GM08714 (cell line): ENCODE measurements at regions not wholly inside any gene's neighbourhood (a gene's known extent, or its start where the extent isn't known, plus 50 kb on each side); places are given as distances from the start of the nearest gene placed in this dataset.
"Not testable (repeated sequence)": the region's sequence is repeated elsewhere in the genome, so short reads cannot be mapped to it uniquely, and the experiment has no call there.

ENCODE experiments used
- H3K4me3 ChIP-seq: fragments of 200-500 bp; sonication (Bioruptor generic); 2 replicates; pipeline ENCODE4 v1.5.1; 2014; ENCODE audit warnings: mild to moderate bottlenecking, low read length, inconsistent platforms
- ZNF274 ChIP-seq: IDR thresholded peaks from 2 replicates; pipeline ENCODE4 v1.6.1; 2012; ENCODE audit warnings: mild to moderate bottlenecking, low read depth, low read length

DNA sequence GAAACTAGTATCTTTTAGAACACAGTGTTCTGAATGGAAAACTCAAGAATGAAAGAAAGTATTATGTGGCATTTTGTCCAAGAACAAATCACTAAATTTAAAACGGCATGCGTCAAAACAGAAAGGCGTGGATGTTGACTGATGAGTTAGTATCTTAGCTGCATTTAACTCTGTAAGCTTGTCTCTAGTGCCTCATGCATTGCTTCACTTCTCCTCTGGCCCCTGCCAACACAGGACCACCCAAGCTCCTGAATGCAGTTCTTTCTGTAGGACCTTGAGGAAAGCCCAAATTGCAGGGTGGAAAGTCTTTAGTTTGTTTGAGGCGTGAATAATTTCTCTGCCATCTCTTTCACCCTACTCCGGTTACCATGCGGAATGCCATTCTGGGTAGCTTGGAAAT lies 632.2 kb downstream of the COL12A1 start:
- no peak for TF ChIP-seq ZNF274
- no peak overlapping the region for H3K4me3 ChIP-seq

DNA sequence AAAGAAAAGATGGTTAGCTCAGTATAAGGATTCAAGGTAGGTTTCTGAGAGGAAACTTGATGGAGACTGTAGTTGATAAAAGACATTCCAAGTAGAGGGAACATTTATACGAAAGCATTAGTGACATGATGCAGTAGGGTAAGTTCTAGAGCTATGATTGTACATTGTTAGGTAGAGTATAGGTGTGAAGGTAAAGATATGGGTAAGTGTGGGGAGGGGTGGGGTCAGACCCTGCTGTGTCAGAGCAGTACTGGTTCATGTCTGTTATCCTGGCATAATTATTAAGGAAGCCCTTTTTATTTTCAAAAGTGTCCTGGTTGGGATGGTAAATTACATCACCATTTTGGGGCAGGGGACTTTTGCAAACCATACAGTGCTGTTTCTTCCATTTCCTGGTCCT lies 635.8 kb downstream of the COL12A1 start:
- no peak for TF ChIP-seq ZNF274
- H3K4me3 ChIP-seq, result no peak overlapping the region

DNA sequence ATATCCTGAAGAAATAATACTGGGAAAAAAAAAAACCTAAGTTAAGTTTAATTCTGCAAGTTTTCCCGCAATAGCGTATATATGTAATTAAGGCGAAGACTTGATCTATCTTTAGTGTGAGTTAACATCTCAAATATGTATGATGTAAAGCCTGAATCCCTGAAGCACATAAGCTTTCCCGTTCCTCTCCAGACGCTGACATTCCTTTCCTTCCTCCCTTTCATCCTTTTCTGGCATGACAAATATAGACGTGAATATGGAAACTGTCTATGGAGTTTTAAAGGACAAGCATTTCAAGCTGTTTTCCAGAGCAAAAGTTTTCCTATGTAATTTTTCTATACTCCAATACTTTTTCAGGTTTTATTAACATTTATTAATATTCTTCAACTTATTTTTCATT lies 637.0 kb downstream of the COL12A1 start:
- no peak overlapping the region for H3K4me3 ChIP-seq
- TF ChIP-seq ZNF274, result no peak

DNA sequence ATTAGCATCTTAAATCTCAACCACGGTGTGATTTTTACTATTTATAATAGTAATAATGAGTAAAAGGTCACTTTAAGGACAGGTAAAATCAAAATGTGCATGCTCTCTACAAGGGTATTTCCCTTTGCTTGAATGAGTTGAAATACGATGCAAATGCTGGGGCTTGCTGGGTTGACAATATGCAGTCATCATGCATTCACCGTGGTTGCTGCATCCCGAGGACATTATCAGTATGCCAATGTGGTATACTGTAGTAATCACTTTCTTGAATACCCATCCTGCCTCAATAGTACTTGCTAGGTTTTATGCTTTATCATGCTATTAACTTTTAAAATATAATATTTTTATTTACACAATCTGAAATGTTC lies 637.9 kb downstream of the COL12A1 start:
- not testable (repeated sequence) for H3K4me3 ChIP-seq

DNA sequence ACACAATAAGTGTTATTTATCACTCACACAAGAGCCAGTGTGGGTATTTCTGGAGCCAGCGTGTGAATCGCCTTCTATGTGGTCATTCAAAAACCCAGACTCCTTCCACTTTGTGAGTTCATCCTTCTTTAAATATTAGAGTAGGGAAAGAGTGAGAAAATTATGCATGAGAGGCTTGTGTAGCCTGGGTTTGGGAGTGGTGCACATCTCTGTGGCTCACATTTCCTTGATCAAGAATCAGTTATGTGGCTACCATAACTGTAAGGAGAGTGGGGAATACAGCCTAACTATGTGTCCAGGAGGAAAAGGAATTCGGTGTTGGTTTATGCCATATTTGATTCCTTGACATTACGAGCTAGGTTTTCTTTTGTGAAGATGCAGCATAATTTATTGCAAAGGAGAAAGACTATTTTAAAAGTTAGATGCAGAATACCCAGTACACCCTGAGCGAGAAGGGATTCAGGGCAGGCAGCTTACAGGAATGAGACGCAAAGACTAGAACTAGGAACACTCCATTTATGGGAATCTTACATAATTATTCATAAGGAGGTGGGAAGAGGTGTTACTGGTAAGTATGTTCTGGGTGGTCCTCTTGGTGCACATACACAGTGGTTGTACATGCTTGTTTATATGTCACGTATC lies 638.5 kb downstream of the COL12A1 start:
- H3K4me3 ChIP-seq, result no peak overlapping the region
- no peak for TF ChIP-seq ZNF274

DNA sequence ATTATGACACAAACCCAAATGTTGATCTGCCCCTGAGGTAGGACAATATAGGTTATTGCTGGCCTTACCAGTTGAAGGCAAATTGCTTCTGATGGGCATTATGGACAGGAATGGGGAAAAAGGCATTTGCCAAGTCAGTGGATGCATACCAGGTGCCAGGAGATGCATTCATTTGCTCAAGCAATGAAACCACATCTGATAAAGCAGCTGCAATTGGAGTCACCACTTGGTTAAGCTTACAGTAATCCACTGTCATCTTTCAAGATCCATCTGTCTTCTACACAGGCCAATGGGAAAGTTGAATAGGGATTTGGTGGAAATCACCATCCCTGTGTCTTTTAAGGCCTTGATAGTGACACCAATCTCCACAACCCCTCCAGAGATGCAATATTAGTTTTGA lies 648.6 kb downstream of the COL12A1 start:
- H3K4me3 ChIP-seq, result no peak overlapping the region
- no peak for TF ChIP-seq ZNF274

DNA sequence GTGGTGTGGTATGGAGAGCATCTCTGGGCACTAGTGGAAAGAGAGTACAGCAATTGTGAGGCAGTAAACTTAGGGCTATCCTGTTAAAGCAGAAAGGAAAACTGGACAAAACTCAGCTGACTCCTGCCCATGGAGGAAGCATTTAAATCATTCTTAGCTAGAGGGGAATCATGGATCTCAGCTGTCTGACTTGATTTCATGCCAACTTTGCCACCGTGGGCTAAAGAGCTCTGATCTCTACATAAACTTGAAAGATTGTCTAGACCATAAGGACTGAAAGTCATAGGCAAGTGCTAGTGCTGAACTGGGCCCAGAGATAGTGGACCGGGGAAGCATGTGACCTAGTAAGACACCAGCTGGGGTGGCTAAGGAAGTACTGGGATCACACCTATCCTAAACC lies 651.8 kb downstream of the COL12A1 start:
- H3K4me3 ChIP-seq, result no peak overlapping the region
- TF ChIP-seq ZNF274, result no peak

DNA sequence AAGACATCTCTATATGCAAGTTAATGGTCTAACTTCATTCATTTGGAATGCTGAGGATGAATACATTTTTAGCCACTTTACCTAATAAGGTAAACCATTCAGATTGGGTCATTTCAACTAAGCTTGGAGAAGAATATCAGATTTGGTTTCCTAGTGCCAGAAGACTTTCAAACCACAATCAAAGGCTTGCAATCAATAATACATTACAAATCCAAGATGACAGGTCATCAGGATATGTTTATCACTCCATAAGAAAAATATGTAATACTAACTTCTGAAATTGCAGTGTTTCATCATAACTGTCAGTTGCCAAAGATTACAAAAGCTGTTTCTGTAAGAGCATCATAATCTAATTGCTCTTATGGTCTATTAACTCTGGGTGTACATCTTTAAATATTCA lies 654.0 kb downstream of the COL12A1 start:
- TF ChIP-seq ZNF274, result no peak
- H3K4me3 ChIP-seq, result no peak overlapping the region

DNA sequence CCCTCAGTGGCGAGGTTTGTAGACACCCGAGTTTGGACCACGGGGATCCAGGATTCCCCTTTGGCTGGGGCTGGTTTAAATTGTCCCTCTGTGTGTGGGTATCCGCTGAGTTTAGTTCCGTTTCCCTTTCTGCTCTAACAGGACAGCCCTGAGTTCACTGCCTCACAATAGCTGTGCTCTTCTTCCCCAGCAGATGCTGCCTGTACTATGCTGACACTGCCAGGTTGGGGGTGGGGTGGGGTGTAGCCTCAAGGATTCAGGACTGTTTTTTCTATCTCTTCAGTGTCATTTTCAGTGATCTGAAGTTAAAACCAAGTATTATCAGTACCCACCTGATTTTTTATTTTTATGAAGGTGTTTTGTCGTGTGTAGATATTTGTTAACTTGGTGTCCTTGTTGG lies 655.0 kb downstream of the COL12A1 start:
- no peak overlapping the region for H3K4me3 ChIP-seq
- TF ChIP-seq ZNF274, result no peak

DNA sequence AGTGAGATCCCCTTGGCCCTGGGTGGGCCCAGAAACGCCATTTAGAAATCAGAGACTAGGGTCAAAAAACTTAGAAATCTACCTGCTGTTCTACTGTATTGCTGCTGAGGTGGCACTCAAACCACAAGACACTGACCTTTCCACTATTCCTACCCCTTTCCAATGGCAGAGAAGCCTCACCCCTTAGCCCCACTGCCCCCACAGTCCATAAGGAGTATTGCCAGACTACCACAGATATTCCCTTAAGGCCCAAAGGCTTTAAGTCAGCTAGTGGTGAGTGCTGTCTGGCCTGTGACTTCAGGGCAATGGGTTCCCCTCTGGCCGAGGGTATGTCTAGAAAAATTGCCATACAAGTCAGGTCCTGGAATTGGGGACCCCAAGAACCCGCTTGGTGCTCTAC lies 656.1 kb downstream of the COL12A1 start:
- TF ChIP-seq ZNF274, result no peak
- H3K4me3 ChIP-seq, result no peak overlapping the region

DNA sequence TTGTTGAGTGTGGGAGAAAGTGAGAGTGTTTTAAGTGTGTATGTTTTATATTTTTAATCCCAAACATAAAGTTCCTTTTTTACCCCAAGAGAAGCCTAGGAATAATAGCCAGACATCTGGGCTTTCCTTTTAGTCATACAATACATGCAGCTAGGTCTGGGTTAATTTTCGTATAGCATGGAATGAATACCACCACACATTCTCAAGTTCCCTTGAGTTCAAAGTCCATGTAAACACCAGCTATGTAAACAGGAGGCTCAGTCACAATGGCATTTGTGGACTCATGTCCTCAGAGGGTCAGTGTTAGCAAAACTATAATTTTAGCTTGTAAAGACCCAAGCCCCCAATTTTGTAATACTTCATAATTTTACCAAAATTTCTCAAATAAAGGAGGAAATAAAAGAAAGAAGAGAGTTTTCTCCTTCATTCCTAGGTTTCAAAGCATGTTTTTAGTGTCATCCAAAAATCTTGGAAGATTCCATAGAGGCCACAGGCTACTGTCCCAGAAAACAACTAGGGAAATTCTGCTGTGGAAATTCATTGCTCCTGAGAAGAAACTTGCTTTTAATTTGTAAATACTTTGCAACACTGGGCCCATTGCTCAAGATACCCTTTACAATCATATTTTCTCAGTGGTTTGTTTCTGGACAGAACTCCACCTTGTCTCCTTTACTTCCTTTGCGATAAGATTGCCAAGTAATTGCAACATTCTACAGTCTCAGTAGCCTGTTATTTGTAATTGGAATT lies 671.2 kb downstream of the COL12A1 start:
- H3K4me3 ChIP-seq, result no peak overlapping the region
- TF ChIP-seq ZNF274, result no peak

DNA sequence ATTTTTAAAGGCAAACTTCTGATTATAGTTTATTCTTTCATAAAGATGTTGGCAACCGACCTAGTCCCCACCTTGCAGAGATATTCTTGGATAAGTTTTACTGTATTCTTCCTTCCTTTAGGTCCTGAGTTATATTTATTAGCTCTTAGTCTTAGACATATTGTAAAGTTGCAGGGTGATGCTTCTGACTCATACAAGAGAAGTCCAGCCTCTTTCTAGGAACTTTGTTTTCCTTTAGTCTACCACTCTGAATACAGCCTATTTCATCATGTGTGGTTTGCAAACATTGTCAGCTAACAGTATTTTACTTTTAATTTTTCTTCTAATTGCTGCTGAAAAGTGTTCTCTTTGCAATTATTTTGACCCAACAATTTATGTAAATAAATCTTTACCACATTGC lies 686.7 kb downstream of the COL12A1 start:
- no peak for TF ChIP-seq ZNF274
- no peak overlapping the region for H3K4me3 ChIP-seq

DNA sequence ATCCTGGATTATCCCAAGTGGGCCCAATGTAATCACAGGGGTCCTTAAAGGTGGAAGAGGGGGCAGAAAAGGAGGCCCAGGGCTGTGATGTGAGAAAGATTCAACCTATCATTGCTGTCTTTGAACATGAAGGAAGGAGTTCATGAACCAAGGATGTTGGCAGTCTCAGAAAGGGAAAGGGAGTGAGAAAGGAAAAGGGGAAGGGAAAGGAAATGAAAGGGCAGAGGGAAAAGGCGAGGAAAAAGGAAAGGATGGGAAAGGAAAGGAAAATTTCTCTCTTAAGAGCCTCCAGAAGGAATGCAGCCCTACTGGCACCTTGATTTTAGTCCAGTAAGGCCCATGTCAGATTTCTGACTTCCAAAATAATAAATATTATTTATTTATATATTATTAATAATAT lies 687.8 kb downstream of the COL12A1 start:
- no peak for TF ChIP-seq ZNF274

DNA sequence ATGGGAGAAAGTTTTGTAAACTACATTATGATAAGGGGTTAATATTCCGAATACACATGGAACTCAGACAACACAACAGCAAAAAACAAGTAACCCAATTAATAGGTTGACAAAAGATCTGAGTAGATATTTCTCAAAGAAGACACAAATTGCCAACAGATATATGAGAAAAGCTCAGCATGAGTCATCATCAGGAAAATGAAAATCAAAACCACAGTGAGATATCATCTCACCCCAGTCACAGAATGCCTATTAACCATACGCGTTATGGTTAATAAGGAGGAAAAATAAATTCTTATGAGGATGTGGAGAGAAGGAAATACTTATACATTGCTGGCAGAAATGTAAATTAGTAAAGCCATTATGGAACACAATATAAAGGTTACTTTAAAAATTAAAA lies 695.0 kb downstream of the COL12A1 start:
- no peak for TF ChIP-seq ZNF274

More for the DNA sequence above, 687.8 kb downstream of the COL12A1 start:
- H3K4me3 ChIP-seq, result no peak overlapping the region

DNA sequence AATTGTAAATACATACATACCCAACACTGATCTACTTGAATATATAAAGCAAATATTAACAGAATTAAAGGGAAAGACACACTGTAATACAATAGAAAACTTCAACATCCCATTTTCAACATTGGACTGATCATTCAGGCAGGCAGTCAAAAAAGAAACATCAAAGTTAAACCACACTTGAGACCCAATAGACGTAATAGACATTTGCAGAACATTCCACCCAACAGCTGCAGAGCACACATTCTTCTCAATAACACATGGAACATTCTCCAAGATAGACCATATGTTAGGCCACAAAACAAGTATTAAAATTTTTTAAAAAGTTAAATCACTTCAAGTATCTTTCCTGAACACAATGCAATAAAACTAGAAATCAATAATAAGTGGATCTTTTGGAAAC lies 698.2 kb downstream of the COL12A1 start:
- no peak overlapping the region for H3K4me3 ChIP-seq
- no peak for TF ChIP-seq ZNF274

More for the DNA sequence above, 695.0 kb downstream of the COL12A1 start:
- no peak overlapping the region for H3K4me3 ChIP-seq

DNA sequence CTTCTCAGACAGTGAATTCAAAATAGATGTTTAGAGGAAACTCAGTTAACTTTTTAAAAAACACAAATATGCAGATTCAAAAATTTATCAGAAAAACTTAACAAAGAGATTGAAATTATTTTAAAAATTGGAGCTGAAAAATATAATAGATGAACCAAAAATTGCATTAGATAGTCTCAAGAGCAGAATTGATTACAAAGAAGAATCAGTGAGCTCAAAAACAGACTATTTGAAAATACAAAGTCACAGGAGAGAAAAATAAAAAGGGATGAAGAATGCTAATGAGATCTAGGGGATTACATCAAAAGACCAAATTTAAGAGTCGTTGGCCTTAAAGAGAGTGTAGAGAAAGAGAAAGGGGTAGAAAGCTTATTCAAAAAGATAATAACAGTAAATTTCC lies 700.5 kb downstream of the COL12A1 start:
- H3K4me3 ChIP-seq, result no peak overlapping the region
- no peak for TF ChIP-seq ZNF274

DNA sequence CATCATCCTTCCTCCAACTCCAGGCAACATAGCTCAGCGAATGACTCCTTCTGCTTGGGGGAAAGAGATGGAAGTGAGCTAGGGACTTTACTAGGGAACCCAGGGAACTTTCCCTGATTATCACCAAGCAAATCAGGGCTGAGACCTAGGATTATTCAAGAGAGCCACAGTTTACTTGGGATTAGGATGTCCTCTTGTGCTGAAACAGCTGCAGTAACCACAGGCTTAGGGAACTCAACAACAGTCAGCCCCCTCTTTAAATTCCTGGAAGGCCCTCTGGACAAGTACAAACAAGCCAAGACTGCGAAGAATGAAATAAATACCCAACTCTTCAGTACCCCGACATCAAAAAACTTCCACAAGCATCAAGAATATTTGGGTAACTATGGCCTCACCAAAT lies 700.9 kb downstream of the COL12A1 start:
- H3K4me3 ChIP-seq, result no peak overlapping the region
- TF ChIP-seq ZNF274, result no peak
